Astrocyte (in vitro differentiated cells and primary cell): ENCODE measurements at regions not wholly inside any gene's neighbourhood (a gene's known extent, or its start where the extent isn't known, plus 50 kb on each side); places are given as distances from the start of the nearest gene placed in this dataset.

Experiments
- CTCF ChIP-seq: IDR thresholded peaks from 2 replicates; pipeline ENCODE4 v1.5.1; 2011; ENCODE audit warnings: low read depth, mild to moderate bottlenecking, inconsistent platforms, low read length, moderate library complexity; ENCODE audit not compliant: insufficient read depth
- EZH2 ChIP-seq: IDR thresholded peaks from 2 replicates; pipeline ENCODE4 v1.6.1; 2012; ENCODE audit warnings: mild to moderate bottlenecking, low read length, inconsistent platforms; ENCODE audit not compliant: insufficient read depth

DNA sequence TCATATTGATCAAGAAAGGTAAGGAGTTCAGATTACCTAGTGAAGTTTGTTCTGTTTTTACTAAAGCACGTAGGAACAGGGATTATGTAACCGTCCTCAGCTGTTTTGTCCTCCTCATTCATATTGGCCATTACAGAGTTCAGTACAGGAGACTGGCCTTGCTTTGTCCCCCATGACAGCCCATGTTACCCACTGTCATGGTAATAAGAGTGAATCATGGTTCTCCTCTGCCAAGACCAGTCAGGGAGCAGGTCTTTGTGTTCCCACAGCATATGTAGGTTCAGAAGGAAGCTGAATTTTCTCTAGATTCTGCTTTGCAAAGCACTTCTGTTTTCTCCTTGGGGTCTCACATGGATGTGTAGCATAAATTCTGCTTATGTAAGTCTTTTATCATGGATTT, 106.2 kb upstream of the GPR141 start:
- TF ChIP-seq CTCF (no peak), EZH2 (no peak)
